ENCODE measurements at regions not wholly inside any gene's neighbourhood (a gene's known extent, or its start where the extent isn't known, plus 50 kb on each side); places are given as distances from the start of the nearest gene placed in this dataset.

GRCh38 chr6:14798996-14799588 lies 446.8 kb upstream of the JARID2 start:
- TF ChIP-seq POLR2A (IDR thresholded peaks at IDR 0.05) (no peak), CTCF (IDR thresholded peaks at IDR 0.05) (no peak)

Measured in body of pancreas (tissue), 4 donors.